RWPE2 (cell line): ENCODE measurements at regions not wholly inside any gene's neighbourhood (a gene's known extent, or its start where the extent isn't known, plus 50 kb on each side); places are given as distances from the start of the nearest gene placed in this dataset.
A peak's percentile ranks its signal among the peaks of the same experiment; 100 is the strongest.

Source experiments
- ATAC-seq: fragments of 200-7000 bp; cut with Tn5 transposase; 3 replicates; pipeline ENCODE4 v1.9.1; 2021; ENCODE audit warnings: low read depth
- DNase-seq: peaks from one replicate; pipeline ENCODE4 v3.0.0-alpha.2; 2020; ENCODE audit warnings: low spot score
- H3K27ac ChIP-seq: fragments of 450-650 bp; 2 replicates; pipeline ENCODE4 v1.5.1; 2017; ENCODE audit warnings: mild to moderate bottlenecking; ENCODE audit not compliant: poor library complexity, severe bottlenecking
- H3K27me3 ChIP-seq: fragments of 250-450 bp; sonication (Bioruptor Pico); 2 replicates; pipeline ENCODE4 v1.5.1; 2021; ENCODE audit warnings: mild to moderate bottlenecking, moderate library complexity; ENCODE audit not compliant: insufficient read depth, poor library complexity, severe bottlenecking
- H3K36me3 ChIP-seq: fragments of 250-450 bp; sonication (Bioruptor Pico); 2 replicates; pipeline ENCODE4 v1.5.1; 2020; ENCODE audit warnings: low read depth, mild to moderate bottlenecking, moderate library complexity
- H3K4me1 ChIP-seq: fragments of 250-450 bp; sonication (Bioruptor Pico); 2 replicates; pipeline ENCODE4 v1.5.1; 2021; ENCODE audit warnings: mild to moderate bottlenecking, moderate library complexity; ENCODE audit not compliant: insufficient read depth, poor library complexity, severe bottlenecking
- H3K4me3 ChIP-seq: fragments of 250-450 bp; sonication (Bioruptor Pico); 2 replicates; pipeline ENCODE4 v1.5.1; 2021; ENCODE audit warnings: mild to moderate bottlenecking, moderate library complexity; ENCODE audit not compliant: severe bottlenecking
- H3K9me3 ChIP-seq: fragments of 250-450 bp; sonication (Bioruptor Pico); 2 replicates; pipeline ENCODE4 v1.5.1; 2021; ENCODE audit warnings: mild to moderate bottlenecking, moderate library complexity; ENCODE audit not compliant: severe bottlenecking
- CTCF ChIP-seq: fragments of 450-650 bp; IDR thresholded peaks from one replicate; pipeline ENCODE4 v1.5.1; 2017; ENCODE audit warnings: mild to moderate bottlenecking, moderate library complexity; ENCODE audit not compliant: poor library complexity, severe bottlenecking

GRCh38 chr10:57353403-57354003 is 914.2 kb downstream of the IPMK start:
- H3K36me3 ChIP-seq: no peaks in the 10 kb centered on the region
- H3K27ac ChIP-seq: no peak overlapping the region
- H3K4me3 ChIP-seq: no peak overlapping the region
- H3K9me3 ChIP-seq: no peaks in the 10 kb centered on the region
- no peak for TF ChIP-seq CTCF
- peaks cover 1% of the 10 kb centered on the region for H3K27me3 ChIP-seq
- no peak for DNase-seq
- no peaks in the 10 kb centered on the region for H3K4me1 ChIP-seq
- ATAC-seq: no peak

GRCh38 chr10:57351076-57351475 is 916.6 kb downstream of the IPMK start:
- H3K9me3 ChIP-seq: no peaks in the 10 kb centered on the region
- no peak overlapping the region for H3K4me3 ChIP-seq
- H3K4me1 ChIP-seq: no peaks in the 10 kb centered on the region
- H3K27me3 ChIP-seq: peaks cover 3% of the 10 kb centered on the region
- no peaks in the 10 kb centered on the region for H3K36me3 ChIP-seq
- ATAC-seq (no peak), DNase-seq (no peak)
- TF ChIP-seq CTCF: no peak
- no peak overlapping the region for H3K27ac ChIP-seq

GRCh38 chr10:57341294-57341693 is 926.4 kb downstream of the IPMK start:
- TF ChIP-seq CTCF: no peak
- H3K27ac ChIP-seq: no peak overlapping the region
- no peaks in the 10 kb centered on the region for H3K27me3 ChIP-seq
- ATAC-seq: no peak
- H3K4me1 ChIP-seq: no peaks in the 10 kb centered on the region
- H3K4me3 ChIP-seq: no peak overlapping the region
- H3K36me3 ChIP-seq: no peaks in the 10 kb centered on the region
- H3K9me3 ChIP-seq: peaks cover 4% of the 10 kb centered on the region
- no peak for DNase-seq

- Histone ChIP-seq H3K4me3 (no peak overlapping the region), H3K27me3 (peaks cover 5% of the 10 kb centered on the region), H3K27ac (no peak overlapping the region), H3K9me3 (peaks cover 4% of the 10 kb centered on the region), H3K36me3 (no peaks in the 10 kb centered on the region), H3K4me1 (no peaks in the 10 kb centered on the region)
- TF ChIP-seq CTCF: peak; percentile 85
- DNase-seq: no peak
- ATAC-seq: no peak
Observed at GRCh38 chr10:57338823-57339558, 928.7 kb downstream of the IPMK start.

GRCh38 chr10:57336865-57337264 is 930.8 kb downstream of the IPMK start:
- no peak overlapping the region for H3K4me3 ChIP-seq
- H3K27ac ChIP-seq: no peak overlapping the region
- no peaks in the 10 kb centered on the region for H3K36me3 ChIP-seq
- TF ChIP-seq CTCF: no peak
- no peak for DNase-seq
- no peaks in the 10 kb centered on the region for H3K9me3 ChIP-seq
- no peaks in the 10 kb centered on the region for H3K4me1 ChIP-seq
- no peak for ATAC-seq
- H3K27me3 ChIP-seq: peaks cover 5% of the 10 kb centered on the region
